HepG2 (cell line): ENCODE measurements at regions not wholly inside any gene's neighbourhood (a gene's known extent, or its start where the extent isn't known, plus 50 kb on each side); places are given as distances from the start of the nearest gene placed in this dataset.

Experiments used
- ATAC-seq: fragments of 200-7000 bp; cut with Tn5 transposase; 3 replicates; pipeline ENCODE4 v1.9.1; 2020; ENCODE audit warnings: mild to moderate bottlenecking, moderate library complexity
- BruUV-seq: library from RNA; stranded (reverse); fragments of 400-500 nt; replicated peaks from 2 replicates; lab custom pipeline; 2021; lab: Mats Ljungman, UMichigan
- CTCF ChIA-PET: fragments of 300-600 bp; formaldehyde crosslinking; extraction: SDS; loops from one replicate; lab custom pipeline; 2021; ENCODE audit warnings: low total read pairs, inconsistent platforms, low intra/inter-chr PET ratio; lab: Yijun Ruan, JAX
- POLR2A ChIA-PET: fragments of 350-600 bp; sonication (Branson Sonifier 250); formaldehyde crosslinking; loops from one replicate; lab custom pipeline; 2020; ENCODE audit warnings: antibody characterized with exemption, inconsistent platforms; lab: Yijun Ruan, JAX
- DNase-seq: peaks from one replicate; pipeline ENCODE4 v3.0.0-alpha.2; 2015; ENCODE audit warnings: low spot score
- FAIRE-seq: peaks from 3 replicates; lab custom pipeline; 2011; peaks lifted over from hg19 to GRCh38; lab: Jason Lieb, UNC
- H2AFZ ChIP-seq: one replicate; pipeline ENCODE4 v1.6.1; 2011; ENCODE audit warnings: low read length, inconsistent platforms
- H3K27ac ChIP-seq: fragments of 300-600 bp; 3 replicates; pipeline ENCODE4 v1.8.0; 2011; ENCODE audit warnings: mixed run types, mild to moderate bottlenecking, mixed read lengths, low read length, inconsistent platforms; ENCODE audit not compliant: insufficient read depth; ENCODE audit errors: extremely low read length
- H3K27me3 ChIP-seq, 2 experiments: fragments of 200-600 bp in 1 of 2; 2 replicates in 1 of 2; 3 replicates in 1 of 2; pipeline versions ENCODE4 v1.6.0 to v1.8.0; 2011; ENCODE audit warnings: low read length in 2 of 2, mild to moderate bottlenecking in 2 of 2, moderate library complexity in 2 of 2, inconsistent platforms in 1 of 2; ENCODE audit not compliant: insufficient read depth in 2 of 2, control insufficient read depth in 1 of 2
- H3K36me3 ChIP-seq, 2 experiments: fragments of 200-600 bp in 1 of 2; replicated peaks in 1 of 2; 2 replicates in 1 of 2; 3 replicates in 1 of 2; pipeline versions ENCODE4 v1.5.1 to v1.8.0; 2011; ENCODE audit warnings: low read length in 2 of 2, inconsistent platforms in 1 of 2; ENCODE audit not compliant: insufficient read depth in 2 of 2, control insufficient read depth in 1 of 2
- H3K4me1 ChIP-seq: 2 replicates; pipeline ENCODE4 v1.5.1; 2012; ENCODE audit warnings: low read length, inconsistent platforms; ENCODE audit not compliant: insufficient read depth
- H3K4me2 ChIP-seq: 2 replicates; pipeline ENCODE4 v1.6.0; 2011; ENCODE audit warnings: low read depth, low read length, inconsistent platforms
- H3K4me3 ChIP-seq, 3 experiments: fragments of 200-600 bp in 1 of 3; sonication (generic), shearing (Covaris generic) in 1 of 3; replicated peaks in 1 of 3; 2 replicates each; pipeline ENCODE4 v1.5.1; 2011 to 2016; ENCODE audit warnings: low read length in 3 of 3, inconsistent platforms in 2 of 3, low read depth in 2 of 3, mild to moderate bottlenecking in 2 of 3, control low read depth in 1 of 3, mixed read lengths in 1 of 3; ENCODE audit not compliant: insufficient read depth in 1 of 3
- H3K79me2 ChIP-seq: one replicate; pipeline ENCODE4 v1.6.1; 2011; ENCODE audit warnings: low read length, inconsistent platforms; ENCODE audit not compliant: insufficient read depth
- H3K9ac ChIP-seq: 2 replicates; pipeline ENCODE4 v1.6.0; 2011; ENCODE audit warnings: mild to moderate bottlenecking, low read depth, low read length, inconsistent platforms; ENCODE audit not compliant: insufficient read depth
- H3K9me3 ChIP-seq: 2 replicates; pipeline ENCODE4 v1.5.1; 2012; ENCODE audit warnings: mild to moderate bottlenecking, low read length
- H4K20me1 ChIP-seq: 2 replicates; pipeline ENCODE4 v1.6.0; 2011; ENCODE audit warnings: inconsistent platforms, mild to moderate bottlenecking, low read length, moderate library complexity; ENCODE audit not compliant: insufficient read depth
- CCAR2 ChIP-seq: fragments of 200-400 bp; formaldehyde crosslinking; optimal IDR thresholded peaks from 2 replicates; pipeline ENCODE3; 2018; ENCODE audit warnings: low read depth, mild to moderate bottlenecking, low read length, moderate library complexity
- SOX13 ChIP-seq, 3 experiments: fragments of 450-650 bp in 1 of 3; sonication (generic) in 1 of 3; formaldehyde crosslinking in 1 of 3; IDR thresholded peaks in 2 of 3; conservative IDR thresholded peaks in 1 of 3; 2 replicates each; pipeline versions ENCODE4 v1.5.0 to v1.6.1; 2016 to 2020; ENCODE audit warnings: antibody characterized with exemption in 1 of 3, mild to moderate bottlenecking in 1 of 3, missing compliant biosample characterization in 1 of 3, missing genetic modification reagents in 1 of 3, moderate library complexity in 1 of 3
- YEATS4 ChIP-seq: sonication (generic); formaldehyde crosslinking; IDR thresholded peaks from 2 replicates; pipeline ENCODE4 v1.4.0; 2020; ENCODE audit warnings: missing genetic modification reagents, borderline replicate concordance
- ZNF343 ChIP-seq: sonication (generic); formaldehyde crosslinking; IDR thresholded peaks from 2 replicates; pipeline ENCODE4 v1.4.0; 2020; ENCODE audit warnings: mild to moderate bottlenecking, missing genetic modification reagents
- ZNF572 ChIP-seq: sonication (generic); formaldehyde crosslinking; IDR thresholded peaks from 2 replicates; pipeline ENCODE4 v1.5.1; 2020; ENCODE audit warnings: mild to moderate bottlenecking, missing genetic modification reagents
- ZSCAN12 ChIP-seq: sonication (generic); formaldehyde crosslinking; IDR thresholded peaks from 2 replicates; pipeline ENCODE4 v1.9.0; 2021; ENCODE audit warnings: mild to moderate bottlenecking, missing genetic modification reagents
- WGBS: methylation state at CpG from one replicate; pipeline ENCODE4 v1.1.6; 2017; ENCODE audit warnings: low lambda C conversion rate; 5-methylcytosine and 5-hydroxymethylcytosine counted together
- in situ Hi-C: cut with HindIII; loops from 2 replicates; pipeline ENCODE4 v1.10.0; 2017; ENCODE audit warnings: low pct_unique_long_range_greater_than_20kb; ENCODE audit not compliant: extremely low pct_ligation_motif_present
- intact Hi-C: fragments of 100-400 bp; cut with micrococcal nuclease; formaldehyde crosslinking; loops from one replicate; pipeline ENCODE4 v1.10.0; 2022; ENCODE audit not compliant: unreplicated experiment
- TF ChIP-seq, protein P1 (sequence below): sonication (generic); formaldehyde crosslinking; IDR thresholded peaks from 2 replicates; pipeline ENCODE4 v1.4.0; 2020; ENCODE audit warnings: missing genetic modification reagents, borderline replicate concordance
- TF ChIP-seq, protein P2 (sequence below): sonication (generic); formaldehyde crosslinking; IDR thresholded peaks from 2 replicates; pipeline ENCODE4 v1.5.0; 2020; ENCODE audit warnings: mild to moderate bottlenecking, missing genetic modification reagents

DNA sequence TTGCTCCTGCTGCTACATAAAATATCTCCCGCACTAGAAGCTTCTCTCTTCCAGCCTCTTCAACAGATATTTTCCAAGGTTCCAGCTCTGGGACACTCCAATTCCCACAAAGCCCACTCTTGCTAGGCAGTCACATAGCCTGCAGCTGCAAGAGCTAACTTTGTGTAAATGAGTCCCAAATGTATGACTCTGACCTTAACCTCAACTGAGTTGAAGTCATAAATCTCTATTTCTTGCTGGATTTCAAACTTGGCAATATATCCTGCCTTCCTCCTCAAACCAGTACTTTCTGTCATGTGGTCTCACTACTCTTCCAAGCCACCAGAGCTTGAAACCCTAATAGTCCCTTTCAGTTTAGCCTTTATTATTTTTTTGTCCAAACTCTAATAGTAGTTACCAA is 315.4 kb upstream of the GRIA3 start:
- Histone ChIP-seq H3K9ac (no peak overlapping the region), H3K27me3 (no peaks in the 10 kb centered on the region), H3K9me3 (no peaks in the 10 kb centered on the region), H4K20me1 (no peaks in the 10 kb centered on the region), H2AFZ (no peak overlapping the region), H3K79me2 (no peaks in the 10 kb centered on the region), H3K36me3 (no peaks in the 10 kb centered on the region), H3K4me1 (no peaks in the 10 kb centered on the region), H3K4me2 (no peak overlapping the region), H3K27ac (no peak overlapping the region), H3K4me3 (no peak overlapping the region)
- DNase-seq, result no peak
- ChIA-PET POLR2A (no interaction called here), CTCF (no interaction called here)
- no peak for TF ChIP-seq SOX13 (IDR thresholded peaks at IDR 0.05)
- TF ChIP-seq SOX13 (CRISPR knock-in tag; conservative IDR thresholded peaks at IDR 0.05 in 1 of 2, IDR thresholded peaks at IDR 0.05 in 1 of 2), result no peak
- 0% methylated on average over 1 of the region's 1 CpG for WGBS
- in situ Hi-C loops (no loop called here), intact Hi-C loops (no loop called here)
- BruUV-seq, result no TSS peak
- FAIRE-seq, result no peak
- no peak for ATAC-seq

DNA sequence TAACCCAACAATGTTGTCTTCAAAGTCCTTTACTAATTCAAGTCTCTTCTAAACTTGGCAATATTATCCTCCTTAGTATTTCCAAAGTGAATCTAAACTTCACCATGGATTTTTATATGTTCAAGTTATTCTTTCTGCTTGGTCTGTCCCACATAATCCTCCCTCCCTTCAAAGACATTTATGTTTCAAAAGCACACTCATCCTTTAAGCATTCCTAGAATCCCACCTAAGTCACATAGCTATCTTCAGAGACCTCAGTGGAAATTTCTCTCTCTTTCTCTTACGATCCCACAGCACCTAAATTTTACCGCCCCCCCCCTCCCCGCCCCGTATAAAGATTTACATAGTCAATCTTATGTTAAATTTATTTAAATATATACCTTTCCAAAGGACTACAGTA is 314.9 kb upstream of the GRIA3 start:
- H3K27ac ChIP-seq, result no peak overlapping the region
- H3K9ac ChIP-seq, result no peak overlapping the region
- no peaks in the 10 kb centered on the region for H3K27me3 ChIP-seq
- WGBS, result 6% methylated on average over 4 of the region's 4 CpGs
- no peak overlapping the region for H3K4me3 ChIP-seq
- BruUV-seq, result no TSS peak
- in situ Hi-C loops, result no loop called here
- H2AFZ ChIP-seq, result no peak overlapping the region
- no peaks in the 10 kb centered on the region for H3K4me1 ChIP-seq
- no peaks in the 10 kb centered on the region for H3K9me3 ChIP-seq
- no peaks in the 10 kb centered on the region for H3K36me3 ChIP-seq
- FAIRE-seq, result no peak
- no peaks in the 10 kb centered on the region for H3K79me2 ChIP-seq
- no peaks in the 10 kb centered on the region for H4K20me1 ChIP-seq
- ChIA-PET POLR2A (no interaction called here), CTCF (no interaction called here)
- intact Hi-C loops, result no loop called here
- ATAC-seq, result no peak
- DNase-seq, result no peak
- H3K4me2 ChIP-seq, result no peak overlapping the region
- TF ChIP-seq ZNF572 (CRISPR knock-in tag), result no peak
- TF ChIP-seq ZSCAN12 (CRISPR knock-in tag), result no peak
- no peak for TF ChIP-seq YEATS4 (CRISPR knock-in tag)
- no peak for TF ChIP-seq CCAR2
- TF ChIP-seq, protein P1, sequence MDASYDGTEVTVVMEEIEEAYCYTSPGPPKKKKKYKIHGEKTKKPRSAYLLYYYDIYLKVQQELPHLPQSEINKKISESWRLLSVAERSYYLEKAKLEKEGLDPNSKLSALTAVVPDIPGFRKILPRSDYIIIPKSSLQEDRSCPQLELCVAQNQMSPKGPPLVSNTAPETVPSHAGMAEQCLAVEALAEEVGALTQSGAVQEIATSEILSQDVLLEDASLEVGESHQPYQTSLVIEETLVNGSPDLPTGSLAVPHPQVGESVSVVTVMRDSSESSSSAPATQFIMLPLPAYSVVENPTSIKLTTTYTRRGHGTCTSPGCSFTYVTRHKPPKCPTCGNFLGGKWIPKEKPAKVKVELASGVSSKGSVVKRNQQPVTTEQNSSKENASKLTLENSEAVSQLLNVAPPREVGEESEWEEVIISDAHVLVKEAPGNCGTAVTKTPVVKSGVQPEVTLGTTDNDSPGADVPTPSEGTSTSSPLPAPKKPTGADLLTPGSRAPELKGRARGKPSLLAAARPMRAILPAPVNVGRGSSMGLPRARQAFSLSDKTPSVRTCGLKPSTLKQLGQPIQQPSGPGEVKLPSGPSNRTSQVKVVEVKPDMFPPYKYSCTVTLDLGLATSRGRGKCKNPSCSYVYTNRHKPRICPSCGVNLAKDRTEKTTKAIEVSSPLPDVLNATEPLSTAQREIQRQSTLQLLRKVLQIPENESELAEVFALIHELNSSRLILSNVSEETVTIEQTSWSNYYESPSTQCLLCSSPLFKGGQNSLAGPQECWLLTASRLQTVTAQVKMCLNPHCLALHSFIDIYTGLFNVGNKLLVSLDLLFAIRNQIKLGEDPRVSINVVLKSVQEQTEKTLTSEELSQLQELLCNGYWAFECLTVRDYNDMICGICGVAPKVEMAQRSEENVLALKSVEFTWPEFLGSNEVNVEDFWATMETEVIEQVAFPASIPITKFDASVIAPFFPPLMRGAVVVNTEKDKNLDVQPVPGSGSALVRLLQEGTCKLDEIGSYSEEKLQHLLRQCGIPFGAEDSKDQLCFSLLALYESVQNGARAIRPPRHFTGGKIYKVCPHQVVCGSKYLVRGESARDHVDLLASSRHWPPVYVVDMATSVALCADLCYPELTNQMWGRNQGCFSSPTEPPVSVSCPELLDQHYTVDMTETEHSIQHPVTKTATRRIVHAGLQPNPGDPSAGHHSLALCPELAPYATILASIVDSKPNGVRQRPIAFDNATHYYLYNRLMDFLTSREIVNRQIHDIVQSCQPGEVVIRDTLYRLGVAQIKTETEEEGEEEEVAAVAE (CRISPR knock-in tag), result no peak
- TF ChIP-seq, protein P2, sequence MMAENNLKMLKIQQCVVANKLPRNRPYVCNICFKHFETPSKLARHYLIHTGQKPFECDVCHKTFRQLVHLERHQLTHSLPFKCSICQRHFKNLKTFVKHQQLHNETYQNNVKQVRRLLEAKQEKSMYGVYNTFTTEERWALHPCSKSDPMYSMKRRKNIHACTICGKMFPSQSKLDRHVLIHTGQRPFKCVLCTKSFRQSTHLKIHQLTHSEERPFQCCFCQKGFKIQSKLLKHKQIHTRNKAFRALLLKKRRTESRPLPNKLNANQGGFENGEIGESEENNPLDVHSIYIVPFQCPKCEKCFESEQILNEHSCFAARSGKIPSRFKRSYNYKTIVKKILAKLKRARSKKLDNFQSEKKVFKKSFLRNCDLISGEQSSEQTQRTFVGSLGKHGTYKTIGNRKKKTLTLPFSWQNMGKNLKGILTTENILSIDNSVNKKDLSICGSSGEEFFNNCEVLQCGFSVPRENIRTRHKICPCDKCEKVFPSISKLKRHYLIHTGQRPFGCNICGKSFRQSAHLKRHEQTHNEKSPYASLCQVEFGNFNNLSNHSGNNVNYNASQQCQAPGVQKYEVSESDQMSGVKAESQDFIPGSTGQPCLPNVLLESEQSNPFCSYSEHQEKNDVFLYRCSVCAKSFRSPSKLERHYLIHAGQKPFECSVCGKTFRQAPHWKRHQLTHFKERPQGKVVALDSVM (CRISPR knock-in tag), result no peak
- no peak for TF ChIP-seq ZNF343
